ENCODE measurements at regions not wholly inside any gene's neighbourhood (a gene's known extent, or its start where the extent isn't known, plus 50 kb on each side); places are given as distances from the start of the nearest gene placed in this dataset.

DNA sequence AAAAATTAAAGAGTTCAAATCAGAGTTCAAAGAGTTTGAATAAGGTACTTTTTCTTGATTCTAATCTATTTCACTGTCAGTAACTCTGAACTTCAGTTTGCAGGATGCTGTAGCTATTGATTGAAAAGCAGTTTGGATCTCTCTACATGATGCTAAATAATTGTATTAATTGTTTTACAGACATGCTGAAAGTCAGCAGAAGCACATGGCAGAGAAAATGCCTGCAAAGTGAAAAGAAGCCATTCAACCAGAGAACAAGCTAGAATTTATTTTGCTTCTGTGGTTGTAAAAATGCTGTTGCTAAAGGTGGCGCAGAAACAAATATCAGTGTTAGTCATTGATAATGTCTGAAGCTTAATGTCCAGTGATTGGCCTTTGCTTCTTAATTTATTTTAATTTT lies 92.1 kb upstream of the IL12A start:
- TF ChIP-seq CTCF (IDR thresholded peaks at IDR 0.05) (no peak), POLR2AphosphoS5 (IDR thresholded peaks at IDR 0.05) (no peak)
